VCaP (cell line): ENCODE measurements at regions not wholly inside any gene's neighbourhood (a gene's known extent, or its start where the extent isn't known, plus 50 kb on each side); places are given as distances from the start of the nearest gene placed in this dataset.
"Not testable (repeated sequence)": the region's sequence is repeated elsewhere in the genome, so short reads cannot be mapped to it uniquely, and the experiment has no call there.

Experiments used
- H3K27ac ChIP-seq: fragments of 450-650 bp; 2 replicates; pipeline ENCODE4 v1.5.1; 2017
- CTCF ChIP-seq: fragments of 450-650 bp; conservative IDR thresholded peaks from 2 replicates; pipeline ENCODE4 v1.5.1; 2017; ENCODE audit warnings: mild to moderate bottlenecking, moderate library complexity

GRCh38 chr3:87949189-87949878 is 109.5 kb downstream of the CGGBP1 start:
- no peak for TF ChIP-seq CTCF

GRCh38 chr3:87946007-87946406 is 112.8 kb downstream of the CGGBP1 start:
- H3K27ac ChIP-seq: not testable (repeated sequence)

More at GRCh38 chr3:87949189-87949878, 109.5 kb downstream of the CGGBP1 start:
- no peak overlapping the region for H3K27ac ChIP-seq

DNA sequence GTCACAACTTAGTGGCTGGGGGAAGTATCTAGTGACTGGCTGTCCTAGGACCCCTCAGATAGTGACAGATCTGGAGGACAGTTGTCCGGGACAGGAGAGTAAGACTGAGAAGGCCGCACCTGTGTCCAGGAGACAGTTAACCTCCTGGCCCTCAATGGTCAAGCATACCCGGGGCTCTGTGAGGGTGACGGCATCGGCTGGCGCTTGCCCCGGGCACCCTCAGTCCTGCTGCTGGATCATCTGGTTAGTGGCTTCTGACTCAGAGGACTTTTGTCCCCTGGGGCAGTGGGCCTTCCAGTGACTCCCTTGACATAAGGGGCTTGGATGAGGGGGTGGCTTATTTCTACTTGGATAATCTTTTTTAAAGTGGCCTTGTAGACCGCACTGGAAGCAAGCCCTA is 116.5 kb downstream of the CGGBP1 start:
- not testable (repeated sequence) for H3K27ac ChIP-seq

GRCh38 chr3:87924485-87924884 is 134.3 kb downstream of the CGGBP1 start:
- no peak for TF ChIP-seq CTCF
- no peak overlapping the region for H3K27ac ChIP-seq

DNA sequence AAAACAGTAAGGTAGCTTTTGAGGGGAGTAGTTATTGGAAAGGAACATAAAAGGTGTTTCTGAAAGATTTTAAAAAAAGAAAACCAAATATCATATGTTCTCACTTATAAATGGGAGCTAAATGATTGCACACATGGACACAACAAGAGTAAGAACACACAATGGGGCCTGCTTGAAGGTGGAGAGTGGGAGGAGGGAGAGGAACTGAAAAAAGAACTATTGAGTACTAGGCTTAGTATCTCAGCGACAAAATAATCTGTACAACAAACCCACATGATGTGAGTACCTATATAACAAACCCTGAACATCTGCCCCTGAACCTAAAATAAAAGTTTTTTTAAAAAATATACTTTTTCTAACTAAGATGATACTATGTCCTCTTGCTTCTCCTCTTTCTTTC is 138.3 kb downstream of the CGGBP1 start:
- TF ChIP-seq CTCF: no peak
- no peak overlapping the region for H3K27ac ChIP-seq

GRCh38 chr3:87901141-87901540 is 157.7 kb downstream of the CGGBP1 start:
- TF ChIP-seq CTCF: no peak
- H3K27ac ChIP-seq: no peak overlapping the region

DNA sequence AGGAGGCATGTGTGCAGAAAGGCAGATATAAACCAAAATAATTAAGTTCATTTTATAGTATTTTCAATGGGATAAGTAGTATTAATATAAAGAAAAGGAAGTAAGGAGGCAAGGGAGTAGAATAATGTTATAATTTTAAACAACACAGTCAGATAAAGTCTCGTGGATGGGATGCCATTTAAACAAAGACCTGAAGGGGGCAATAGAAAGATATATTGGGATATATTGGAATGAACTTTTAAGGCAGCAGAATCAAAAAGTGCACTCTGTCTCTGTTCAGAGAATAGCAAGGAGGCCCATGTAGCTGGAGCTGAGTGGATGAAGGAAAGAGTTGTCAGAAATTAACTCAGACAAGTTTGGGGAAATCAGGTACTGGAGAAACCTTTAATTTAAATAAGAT is 158.7 kb downstream of the CGGBP1 start:
- peak; percentile 42; the same call in 1 of the 2 replicates for TF ChIP-seq CTCF
- no peak overlapping the region for H3K27ac ChIP-seq

DNA sequence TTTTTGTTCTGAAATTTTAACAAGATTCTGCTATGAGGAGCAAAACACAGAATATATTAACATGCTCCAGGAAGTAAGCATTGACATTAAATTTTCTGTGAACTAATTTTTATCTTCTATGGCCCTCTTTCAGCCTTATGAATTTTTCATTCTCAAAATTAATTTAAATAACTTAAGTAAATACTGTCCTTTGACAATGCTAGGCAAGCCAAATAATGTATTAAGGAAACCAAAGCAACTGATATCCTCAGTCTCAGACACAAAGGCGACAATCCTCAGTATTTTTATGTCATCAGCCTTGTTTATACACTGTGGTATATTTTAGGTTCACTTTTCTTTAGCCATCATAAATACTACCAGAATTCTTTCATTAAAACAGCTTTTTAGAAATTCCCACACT is 159.8 kb downstream of the CGGBP1 start:
- no peak overlapping the region for H3K27ac ChIP-seq
- no peak for TF ChIP-seq CTCF

GRCh38 chr3:87895983-87896382 is 162.8 kb downstream of the CGGBP1 start:
- TF ChIP-seq CTCF: no peak
- H3K27ac ChIP-seq: no peak overlapping the region
